ENCODE measurements at regions not wholly inside any gene's neighbourhood (a gene's known extent, or its start where the extent isn't known, plus 50 kb on each side); places are given as distances from the start of the nearest gene placed in this dataset.

GRCh38 chr5:159864885-159865691, 51.2 kb upstream of the ADRA1B start:
- TF ChIP-seq ZNF408 (CRISPR knock-in tag; IDR thresholded peaks at IDR 0.05; ENCODE audit: low read depth) = no peak
- no peak for TF ChIP-seq POLR2A (conservative IDR thresholded peaks at IDR 0.05)
- no peak for TF ChIP-seq POLR2AphosphoS5 (IDR thresholded peaks at IDR 0.05; ENCODE audit: control insufficient read depth, insufficient read depth, low read depth, low read length)
- TF ChIP-seq EP300 (IDR thresholded peaks at IDR 0.05; ENCODE audit: low read length) = no peak
- TF ChIP-seq FOXM1 (IDR thresholded peaks at IDR 0.05; ENCODE audit: low read depth) = no peak
- no peak for TF ChIP-seq FOXM1 (CRISPR knock-in tag; IDR thresholded peaks at IDR 0.05; ENCODE audit: low read depth)
- no peak for TF ChIP-seq TEAD4 (IDR thresholded peaks at IDR 0.05; ENCODE audit: low read length)
- TF ChIP-seq TEAD4 (CRISPR knock-in tag; IDR thresholded peaks at IDR 0.05; ENCODE audit: borderline replicate concordance) = no peak
- TF ChIP-seq HMG20B (CRISPR knock-in tag; IDR thresholded peaks at IDR 0.05) = no peak
- no peak for TF ChIP-seq ZNF41 (CRISPR knock-in tag; conservative IDR thresholded peaks at IDR 0.05)
- TF ChIP-seq EZH2 (IDR thresholded peaks at IDR 0.05; ENCODE audit: borderline replicate concordance, low read depth, low read length) = no peak
- no peak for TF ChIP-seq L3MBTL2 (IDR thresholded peaks at IDR 0.05)
- TF ChIP-seq ZFP30 (CRISPR knock-in tag; IDR thresholded peaks at IDR 0.05; ENCODE audit: borderline replicate concordance) = no peak
